ENCODE measurements at regions not wholly inside any gene's neighbourhood (a gene's known extent, or its start where the extent isn't known, plus 50 kb on each side); places are given as distances from the start of the nearest gene placed in this dataset.

DNA sequence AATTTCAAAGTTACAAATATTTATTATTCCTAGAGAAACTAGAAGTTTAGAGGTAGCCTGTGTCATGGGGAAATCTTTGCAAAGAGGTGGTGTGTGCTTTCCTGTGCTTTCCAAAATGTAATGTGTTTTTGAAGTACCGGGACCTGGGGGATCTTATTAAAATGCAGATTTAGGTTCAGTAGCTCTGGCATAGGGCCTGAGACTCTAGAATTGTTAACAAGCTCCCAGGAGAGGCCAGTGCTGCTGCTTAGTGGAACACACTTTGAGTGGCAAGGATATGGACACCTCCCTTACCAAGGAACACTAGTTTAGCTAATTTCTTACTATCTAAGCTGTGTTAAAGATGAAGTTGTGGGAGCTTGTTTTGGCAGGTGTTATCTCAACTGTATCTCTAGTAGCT lies 428.9 kb downstream of the VGLL3 start:
- Histone ChIP-seq H4K20me1 (ENCODE audit: low read depth, low read length) (no peaks in the 10 kb centered on the region), H3K27ac (ENCODE audit: low read depth, low read length) (no peak overlapping the region), H3K36me3 (ENCODE audit: low read length) (no peaks in the 10 kb centered on the region), H3K9me3 (ENCODE audit: insufficient read depth, low read length) (no peaks in the 10 kb centered on the region), H3K9me2 (replicated peaks; ENCODE audit: insufficient read depth, low read length) (no peaks in the 10 kb centered on the region), H3F3A (ENCODE audit: insufficient read depth) (no peaks in the 10 kb centered on the region), H3K27me3 (ENCODE audit: low read length) (no peaks in the 10 kb centered on the region), H3K4me2 (ENCODE audit: low read depth, low read length, poor library complexity, severe bottlenecking) (no peak overlapping the region), H3K9ac (ENCODE audit: low read length) (no peak overlapping the region), H3K79me2 (ENCODE audit: insufficient read depth, low read length) (no peaks in the 10 kb centered on the region), H3K4me3 (ENCODE audit: insufficient read depth, low read length, poor library complexity, severe bottlenecking) (no peak overlapping the region), H2AFZ (ENCODE audit: low read depth, low read length, severe bottlenecking) (no peak overlapping the region)
- TF ChIP-seq, protein P1, sequence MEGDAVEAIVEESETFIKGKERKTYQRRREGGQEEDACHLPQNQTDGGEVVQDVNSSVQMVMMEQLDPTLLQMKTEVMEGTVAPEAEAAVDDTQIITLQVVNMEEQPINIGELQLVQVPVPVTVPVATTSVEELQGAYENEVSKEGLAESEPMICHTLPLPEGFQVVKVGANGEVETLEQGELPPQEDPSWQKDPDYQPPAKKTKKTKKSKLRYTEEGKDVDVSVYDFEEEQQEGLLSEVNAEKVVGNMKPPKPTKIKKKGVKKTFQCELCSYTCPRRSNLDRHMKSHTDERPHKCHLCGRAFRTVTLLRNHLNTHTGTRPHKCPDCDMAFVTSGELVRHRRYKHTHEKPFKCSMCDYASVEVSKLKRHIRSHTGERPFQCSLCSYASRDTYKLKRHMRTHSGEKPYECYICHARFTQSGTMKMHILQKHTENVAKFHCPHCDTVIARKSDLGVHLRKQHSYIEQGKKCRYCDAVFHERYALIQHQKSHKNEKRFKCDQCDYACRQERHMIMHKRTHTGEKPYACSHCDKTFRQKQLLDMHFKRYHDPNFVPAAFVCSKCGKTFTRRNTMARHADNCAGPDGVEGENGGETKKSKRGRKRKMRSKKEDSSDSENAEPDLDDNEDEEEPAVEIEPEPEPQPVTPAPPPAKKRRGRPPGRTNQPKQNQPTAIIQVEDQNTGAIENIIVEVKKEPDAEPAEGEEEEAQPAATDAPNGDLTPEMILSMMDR (IDR thresholded peaks at IDR 0.05; ENCODE audit: insufficient read depth, low read length, poor library complexity, severe bottlenecking) = no peak
- no peak for TF ChIP-seq EZH2phosphoT487 (conservative IDR thresholded peaks at IDR 0.05; ENCODE audit: low read length)

DNA sequence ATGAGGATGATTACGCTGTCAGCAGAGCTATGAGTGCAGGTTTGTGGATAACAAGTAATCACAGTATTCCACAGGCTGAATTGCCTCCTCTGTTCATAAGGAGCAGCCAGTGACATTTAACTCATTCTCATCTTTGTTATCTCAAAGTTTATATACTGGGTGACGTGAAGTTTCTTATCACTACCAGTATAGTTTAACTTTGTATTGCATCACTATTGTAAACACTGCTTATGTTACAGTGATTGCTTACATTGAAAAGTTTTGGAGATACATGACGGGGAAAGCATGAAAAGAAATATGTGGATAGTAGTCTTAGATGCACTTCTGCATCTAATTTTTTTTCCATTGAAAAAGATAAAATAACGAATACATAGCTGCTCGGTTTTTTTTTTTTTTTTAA lies 429.7 kb downstream of the VGLL3 start:
- H3K9ac ChIP-seq (ENCODE audit: low read length) = no peak overlapping the region
- no peaks in the 10 kb centered on the region for H3K9me3 ChIP-seq (ENCODE audit: insufficient read depth, low read length)
- no peaks in the 10 kb centered on the region for H3F3A ChIP-seq (ENCODE audit: insufficient read depth)
- no peaks in the 10 kb centered on the region for H4K20me1 ChIP-seq (ENCODE audit: low read depth, low read length)
- H3K79me2 ChIP-seq (ENCODE audit: insufficient read depth, low read length) = no peaks in the 10 kb centered on the region
- no peak overlapping the region for H2AFZ ChIP-seq (ENCODE audit: low read depth, low read length, severe bottlenecking)
- no peaks in the 10 kb centered on the region for H3K27me3 ChIP-seq (ENCODE audit: low read length)
- no peak for TF ChIP-seq EZH2phosphoT487 (conservative IDR thresholded peaks at IDR 0.05; ENCODE audit: low read length)
- TF ChIP-seq, protein P1 (IDR thresholded peaks at IDR 0.05; ENCODE audit: insufficient read depth, low read length, poor library complexity, severe bottlenecking) = no peak
- H3K9me2 ChIP-seq (replicated peaks; ENCODE audit: insufficient read depth, low read length) = no peaks in the 10 kb centered on the region
- no peaks in the 10 kb centered on the region for H3K36me3 ChIP-seq (ENCODE audit: low read length)
- no peak overlapping the region for H3K4me3 ChIP-seq (ENCODE audit: insufficient read depth, low read length, poor library complexity, severe bottlenecking)
- H3K27ac ChIP-seq (ENCODE audit: low read depth, low read length) = no peak overlapping the region
- H3K4me2 ChIP-seq (ENCODE audit: low read depth, low read length, poor library complexity, severe bottlenecking) = no peak overlapping the region

DNA sequence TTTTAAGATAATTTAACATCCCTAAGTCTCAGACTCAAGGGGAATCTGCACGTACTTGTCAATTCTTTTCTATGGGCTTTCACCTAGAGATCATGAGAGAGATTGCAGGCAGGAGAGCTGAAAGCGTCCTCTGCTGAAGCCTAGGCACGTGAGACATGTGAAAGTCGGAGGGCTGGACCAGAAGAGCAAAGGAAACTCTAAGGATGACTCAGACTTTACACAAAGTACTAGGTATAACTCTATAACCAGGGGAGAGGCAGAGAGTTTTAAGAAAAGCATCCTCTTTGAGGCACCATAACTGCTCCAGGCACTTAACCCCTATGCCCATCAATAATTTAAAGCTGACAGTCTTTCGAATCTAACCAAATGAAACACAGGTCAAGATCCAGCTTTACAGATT lies 436.6 kb downstream of the VGLL3 start:
- H3K9ac ChIP-seq (ENCODE audit: low read length) = no peak overlapping the region
- no peak overlapping the region for H2AFZ ChIP-seq (ENCODE audit: low read depth, low read length, severe bottlenecking)
- H3K4me3 ChIP-seq (ENCODE audit: insufficient read depth, low read length, poor library complexity, severe bottlenecking) = no peak overlapping the region
- no peaks in the 10 kb centered on the region for H3K36me3 ChIP-seq (ENCODE audit: low read length)
- TF ChIP-seq, protein P1 (IDR thresholded peaks at IDR 0.05; ENCODE audit: insufficient read depth, low read length, poor library complexity, severe bottlenecking) = no peak
- TF ChIP-seq EZH2phosphoT487 (conservative IDR thresholded peaks at IDR 0.05; ENCODE audit: low read length) = no peak
- no peaks in the 10 kb centered on the region for H3K9me3 ChIP-seq (ENCODE audit: insufficient read depth, low read length)
- H3K4me2 ChIP-seq (ENCODE audit: low read depth, low read length, poor library complexity, severe bottlenecking) = no peak overlapping the region
- no peaks in the 10 kb centered on the region for H3K27me3 ChIP-seq (ENCODE audit: low read length)
- no peaks in the 10 kb centered on the region for H4K20me1 ChIP-seq (ENCODE audit: low read depth, low read length)
- no peaks in the 10 kb centered on the region for H3F3A ChIP-seq (ENCODE audit: insufficient read depth)
- H3K79me2 ChIP-seq (ENCODE audit: insufficient read depth, low read length) = no peaks in the 10 kb centered on the region
- H3K9me2 ChIP-seq (replicated peaks; ENCODE audit: insufficient read depth, low read length) = no peaks in the 10 kb centered on the region
- no peak overlapping the region for H3K27ac ChIP-seq (ENCODE audit: low read depth, low read length)
